Astrocyte of the cerebellum (primary cell): ENCODE measurements at regions not wholly inside any gene's neighbourhood (a gene's known extent, or its start where the extent isn't known, plus 50 kb on each side); places are given as distances from the start of the nearest gene placed in this dataset.

Source experiments
- DNase-seq: peaks from one replicate; pipeline ENCODE4 v3.0.0-alpha.2; 2011; ENCODE audit warnings: low read depth
- H3K4me3 ChIP-seq: 2 replicates; pipeline ENCODE4 v1.5.1; 2011; ENCODE audit warnings: mild to moderate bottlenecking, low read depth, low read length, moderate library complexity
- in situ Hi-C: cut with HindIII; loops from 2 replicates; pipeline ENCODE4 v1.10.0; 2017; ENCODE audit warnings: low sequenced_read_pairs
- TF ChIP-seq, protein P1 (sequence below): IDR thresholded peaks from 2 replicates; pipeline ENCODE4 v1.5.1; 2012; ENCODE audit warnings: low read length, low read depth, moderate library complexity, mild to moderate bottlenecking; ENCODE audit errors: missing control alignments

- in situ Hi-C loops: no loop called here
- DNase-seq: no peak
- TF ChIP-seq, protein P1, sequence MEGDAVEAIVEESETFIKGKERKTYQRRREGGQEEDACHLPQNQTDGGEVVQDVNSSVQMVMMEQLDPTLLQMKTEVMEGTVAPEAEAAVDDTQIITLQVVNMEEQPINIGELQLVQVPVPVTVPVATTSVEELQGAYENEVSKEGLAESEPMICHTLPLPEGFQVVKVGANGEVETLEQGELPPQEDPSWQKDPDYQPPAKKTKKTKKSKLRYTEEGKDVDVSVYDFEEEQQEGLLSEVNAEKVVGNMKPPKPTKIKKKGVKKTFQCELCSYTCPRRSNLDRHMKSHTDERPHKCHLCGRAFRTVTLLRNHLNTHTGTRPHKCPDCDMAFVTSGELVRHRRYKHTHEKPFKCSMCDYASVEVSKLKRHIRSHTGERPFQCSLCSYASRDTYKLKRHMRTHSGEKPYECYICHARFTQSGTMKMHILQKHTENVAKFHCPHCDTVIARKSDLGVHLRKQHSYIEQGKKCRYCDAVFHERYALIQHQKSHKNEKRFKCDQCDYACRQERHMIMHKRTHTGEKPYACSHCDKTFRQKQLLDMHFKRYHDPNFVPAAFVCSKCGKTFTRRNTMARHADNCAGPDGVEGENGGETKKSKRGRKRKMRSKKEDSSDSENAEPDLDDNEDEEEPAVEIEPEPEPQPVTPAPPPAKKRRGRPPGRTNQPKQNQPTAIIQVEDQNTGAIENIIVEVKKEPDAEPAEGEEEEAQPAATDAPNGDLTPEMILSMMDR: no peak
- H3K4me3 ChIP-seq: no peak overlapping the region
Observed at GRCh38 chr2:8589721-8590120, 92.1 kb upstream of the ID2 start.

GRCh38 chr2:8590938-8591337 lies 90.9 kb upstream of the ID2 start:
- no peak for DNase-seq
- TF ChIP-seq, protein P1: no peak
- in situ Hi-C loops: no loop called here
- no peak overlapping the region for H3K4me3 ChIP-seq

DNA sequence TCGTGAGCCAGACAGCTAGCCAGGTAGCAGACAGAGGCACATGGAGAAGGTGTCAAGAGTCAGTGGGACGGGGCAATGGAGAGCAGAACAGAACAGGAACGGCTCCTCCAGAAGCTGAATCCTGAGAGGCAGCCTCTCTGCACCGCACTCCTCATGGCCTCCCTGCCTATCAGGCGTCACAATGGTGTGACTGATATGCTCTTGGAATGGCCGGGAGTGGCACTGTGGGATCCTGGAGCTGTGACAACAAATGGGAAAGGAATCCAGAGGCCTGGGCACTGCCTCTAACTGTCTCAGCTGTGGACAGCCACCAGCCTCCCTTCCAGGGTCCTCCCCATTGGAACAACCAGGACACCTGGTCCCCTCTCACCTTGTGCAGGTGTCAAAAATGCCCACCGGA lies 89.1 kb upstream of the ID2 start:
- H3K4me3 ChIP-seq: no peak overlapping the region
- TF ChIP-seq, protein P1: no peak
- in situ Hi-C loops: no loop called here
- DNase-seq: no peak

DNA sequence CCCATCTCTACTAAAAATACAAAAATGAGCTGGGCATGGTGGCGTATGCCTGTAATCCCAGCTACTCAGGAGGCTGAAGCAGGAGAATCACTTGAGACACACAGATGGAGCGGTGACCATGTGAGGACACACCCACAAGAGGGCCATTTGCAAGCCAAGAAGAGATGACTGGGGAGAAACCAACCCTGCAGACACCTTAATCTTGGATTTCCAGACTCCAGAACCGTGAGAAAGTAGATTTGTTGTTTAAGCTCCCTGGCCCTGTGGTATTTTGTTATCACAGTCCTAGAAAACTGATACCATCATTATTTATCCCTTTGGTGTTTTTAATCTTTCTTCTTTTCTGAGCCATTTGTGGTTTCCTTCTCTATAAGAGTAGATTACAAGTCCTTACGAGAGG lies 88.6 kb upstream of the ID2 start:
- in situ Hi-C loops: no loop called here
- DNase-seq: no peak
- H3K4me3 ChIP-seq: no peak overlapping the region
- TF ChIP-seq, protein P1: no peak

GRCh38 chr2:8594731-8595427 lies 87.0 kb upstream of the ID2 start:
- no peak overlapping the region for H3K4me3 ChIP-seq
- in situ Hi-C loops: no loop called here
- TF ChIP-seq, protein P1: no peak
- no peak for DNase-seq

- TF ChIP-seq, protein P1: no peak
- no peak for DNase-seq
- no peak overlapping the region for H3K4me3 ChIP-seq
- in situ Hi-C loops: no loop called here
Observed at GRCh38 chr2:8595428-8595805, 86.4 kb upstream of the ID2 start.
